Osteocyte (in vitro differentiated cells): ENCODE measurements at regions not wholly inside any gene's neighbourhood (a gene's known extent, or its start where the extent isn't known, plus 50 kb on each side); places are given as distances from the start of the nearest gene placed in this dataset.
"Not testable (repeated sequence)": the region's sequence is repeated elsewhere in the genome, so short reads cannot be mapped to it uniquely, and the experiment has no call there.

Source experiments
- DNase-seq: peaks from one replicate; pipeline ENCODE4 v3.0.0; 2021; ENCODE audit warnings: mixed read lengths; ENCODE audit not compliant: unreplicated experiment; ENCODE audit errors: extremely low spot score
- H3K27ac Mint-ChIP-seq: one replicate; pipeline ENCODE4 v1.8.0; 2021; ENCODE audit warnings: mild to moderate bottlenecking, mixed read lengths; ENCODE audit not compliant: unreplicated experiment
- H3K27me3 Mint-ChIP-seq: one replicate; pipeline ENCODE4 v1.8.0; 2021; ENCODE audit warnings: mixed read lengths; ENCODE audit not compliant: unreplicated experiment
- H3K36me3 Mint-ChIP-seq: one replicate; pipeline ENCODE4 v1.8.0; 2021; ENCODE audit warnings: mixed read lengths; ENCODE audit not compliant: unreplicated experiment
- H3K4me1 Mint-ChIP-seq: one replicate; pipeline ENCODE4 v1.8.0; 2021; ENCODE audit warnings: mixed read lengths; ENCODE audit not compliant: unreplicated experiment
- H3K4me3 Mint-ChIP-seq: one replicate; pipeline ENCODE4 v1.8.0; 2021; ENCODE audit warnings: mild to moderate bottlenecking, moderate library complexity, mixed read lengths; ENCODE audit not compliant: unreplicated experiment
- H3K9me3 Mint-ChIP-seq: one replicate; pipeline ENCODE4 v1.8.0; 2021; ENCODE audit warnings: mixed read lengths; ENCODE audit not compliant: unreplicated experiment
- CTCF ChIP-seq: fragments of 200-600 bp; sonication (generic); IDR thresholded peaks from 2 replicates; pipeline ENCODE4 v1.5.0; 2021; ENCODE audit warnings: antibody characterized with exemption, mild to moderate bottlenecking, moderate library complexity

GRCh38 chr9:101846161-101846560 is 107.7 kb upstream of the GRIN3A start:
- DNase-seq = no peak
- no peaks in the 10 kb centered on the region for H3K9me3 Mint-ChIP-seq
- TF ChIP-seq CTCF = no peak
- no peaks in the 10 kb centered on the region for H3K27me3 Mint-ChIP-seq
- H3K4me1 Mint-ChIP-seq = no peaks in the 10 kb centered on the region
- no peak overlapping the region for H3K27ac Mint-ChIP-seq
- no peak overlapping the region for H3K4me3 Mint-ChIP-seq
- no peaks in the 10 kb centered on the region for H3K36me3 Mint-ChIP-seq

GRCh38 chr9:101840694-101841188 is 102.3 kb upstream of the GRIN3A start:
- no peaks in the 10 kb centered on the region for H3K4me1 Mint-ChIP-seq
- H3K9me3 Mint-ChIP-seq = peaks cover 3% of the 10 kb centered on the region
- H3K27me3 Mint-ChIP-seq = no peaks in the 10 kb centered on the region
- no peak for TF ChIP-seq CTCF
- no peak overlapping the region for H3K27ac Mint-ChIP-seq
- no peak overlapping the region for H3K4me3 Mint-ChIP-seq
- H3K36me3 Mint-ChIP-seq = no peaks in the 10 kb centered on the region
- DNase-seq = no peak

GRCh38 chr9:101838988-101839387 is 100.5 kb upstream of the GRIN3A start:
- not testable (repeated sequence) for H3K4me1 Mint-ChIP-seq, H3K4me3 Mint-ChIP-seq, H3K9me3 Mint-ChIP-seq, H3K36me3 Mint-ChIP-seq, H3K27me3 Mint-ChIP-seq, DNase-seq, H3K27ac Mint-ChIP-seq

GRCh38 chr9:101836021-101836420 is 97.6 kb upstream of the GRIN3A start:
- no peak for DNase-seq
- Mint-ChIP-seq H3K27ac (no peak overlapping the region), H3K9me3 (peaks cover 3% of the 10 kb centered on the region), H3K4me1 (no peaks in the 10 kb centered on the region), H3K36me3 (no peaks in the 10 kb centered on the region), H3K4me3 (no peak overlapping the region), H3K27me3 (no peaks in the 10 kb centered on the region)
- no peak for TF ChIP-seq CTCF

GRCh38 chr9:101832486-101832885 is 94.0 kb upstream of the GRIN3A start:
- no peak for DNase-seq
- H3K9me3 Mint-ChIP-seq = peaks cover 11% of the 10 kb centered on the region
- no peak for TF ChIP-seq CTCF
- H3K27me3 Mint-ChIP-seq = no peaks in the 10 kb centered on the region
- no peaks in the 10 kb centered on the region for H3K4me1 Mint-ChIP-seq
- no peaks in the 10 kb centered on the region for H3K36me3 Mint-ChIP-seq
- no peak overlapping the region for H3K4me3 Mint-ChIP-seq
- no peak overlapping the region for H3K27ac Mint-ChIP-seq

- H3K36me3 Mint-ChIP-seq = not testable (repeated sequence)
- H3K9me3 Mint-ChIP-seq = peaks cover 10% of the 10 kb centered on the region
These were observed 83.0 kb upstream of the GRIN3A start for GRCh38 chr9:101821450-101821849.

GRCh38 chr9:101820983-101821382 is 82.5 kb upstream of the GRIN3A start:
- DNase-seq, H3K4me3 Mint-ChIP-seq, H3K4me1 Mint-ChIP-seq, H3K27ac Mint-ChIP-seq, H3K36me3 Mint-ChIP-seq, H3K27me3 Mint-ChIP-seq: not testable (repeated sequence)
- peaks cover 10% of the 10 kb centered on the region for H3K9me3 Mint-ChIP-seq

More at GRCh38 chr9:101821450-101821849, 83.0 kb upstream of the GRIN3A start:
- not testable (repeated sequence) for DNase-seq, H3K27ac Mint-ChIP-seq, H3K4me3 Mint-ChIP-seq, H3K4me1 Mint-ChIP-seq, H3K27me3 Mint-ChIP-seq
